ENCODE measurements at regions not wholly inside any gene's neighbourhood (a gene's known extent, or its start where the extent isn't known, plus 50 kb on each side); places are given as distances from the start of the nearest gene placed in this dataset.

- no peak for DNase-seq
Observed at GRCh38 chr6:46072866-46073265, 56.9 kb upstream of the ENPP4 start.

- peak; percentile 1 for DNase-seq
Observed at GRCh38 chr6:46078294-46078693, 51.5 kb upstream of the ENPP4 start.

- no peak for DNase-seq
Observed at GRCh38 chr6:46079061-46079460, 50.7 kb upstream of the ENPP4 start.
